SK-N-SH (cell line): ENCODE measurements at regions not wholly inside any gene's neighbourhood (a gene's known extent, or its start where the extent isn't known, plus 50 kb on each side); places are given as distances from the start of the nearest gene placed in this dataset.

Source experiments
- CTCF ChIA-PET: fragments of 300-600, 350-600 bp; formaldehyde crosslinking; extraction: SDS; loops from one replicate; lab custom pipeline; 2021; lab: Yijun Ruan, JAX
- POLR2A ChIA-PET: fragments of 350-600 bp; sonication (Branson Sonifier 250); formaldehyde crosslinking; extraction: SDS; loops from one replicate; lab custom pipeline; 2020; ENCODE audit warnings: antibody characterized with exemption, inconsistent platforms; lab: Yijun Ruan, JAX
- DNase-seq: peaks from one replicate; pipeline ENCODE4 v3.0.0; 2012
- H2AFZ ChIP-seq: fragments of 200-600 bp; sonication (generic); 2 replicates; pipeline ENCODE4 v1.8.1; 2016; ENCODE audit warnings: antibody characterized with exemption, mild to moderate bottlenecking, low read depth
- H3F3A ChIP-seq: fragments of 200-600 bp; sonication (generic); replicated peaks from 2 replicates; pipeline ENCODE3; 2016; ENCODE audit warnings: antibody characterized with exemption, mild to moderate bottlenecking; ENCODE audit not compliant: insufficient read depth
- H3K27ac ChIP-seq, 2 experiments: fragments of 200-500 bp in 1 of 2; fragments of 200-600 bp in 1 of 2; sonication (Bioruptor generic) in 1 of 2; sonication (generic), shearing (Covaris generic) in 1 of 2; 2 replicates each; pipeline versions ENCODE4 v1.5.1 to v1.6.1; 2014 to 2016; ENCODE audit warnings: low read depth in 2 of 2, inconsistent platforms in 1 of 2, low read length in 1 of 2, mild to moderate bottlenecking in 1 of 2, mixed read lengths in 1 of 2
- H3K27me3 ChIP-seq: fragments of 200-600 bp; sonication (generic), shearing (Covaris generic); 2 replicates; pipeline ENCODE4 v1.6.1; 2016; ENCODE audit warnings: mixed run types; ENCODE audit not compliant: insufficient read depth
- H3K36me3 ChIP-seq, 2 experiments: fragments of 200-500 bp in 1 of 2; fragments of 200-600 bp in 1 of 2; sonication (Bioruptor generic) in 1 of 2; sonication (generic) in 1 of 2; replicated peaks in 1 of 2; 2 replicates each; pipeline versions ENCODE3 to v1.5.1; 2014 to 2016; ENCODE audit warnings: low read length in 1 of 2, mild to moderate bottlenecking in 1 of 2; ENCODE audit not compliant: insufficient read depth in 2 of 2, control insufficient read depth in 1 of 2
- H3K4me1 ChIP-seq, 2 experiments: fragments of 200-500 bp in 1 of 2; fragments of 200-600 bp in 1 of 2; sonication (Bioruptor generic) in 1 of 2; sonication (generic), shearing (Covaris generic) in 1 of 2; 2 replicates each; pipeline versions ENCODE4 v1.5.1 to v1.6.1; 2014 to 2016; ENCODE audit warnings: low read depth in 1 of 2, low read length in 1 of 2, mixed run types in 1 of 2; ENCODE audit not compliant: insufficient read depth in 2 of 2, control insufficient read depth in 1 of 2
- H3K4me2 ChIP-seq: fragments of 200-600 bp; sonication (generic), shearing (Covaris generic); 2 replicates; pipeline ENCODE4 v1.6.1; 2017; ENCODE audit warnings: mixed run types
- H3K4me3 ChIP-seq, 2 experiments: fragments of 200-500 bp in 1 of 2; fragments of 200-600 bp in 1 of 2; sonication (Bioruptor generic) in 1 of 2; sonication (generic), shearing (Covaris generic) in 1 of 2; 2 replicates each; pipeline versions ENCODE4 v1.5.1 to v1.8.1; 2014 to 2016; ENCODE audit warnings: low read depth in 2 of 2, inconsistent platforms in 1 of 2, low read length in 1 of 2, mild to moderate bottlenecking in 1 of 2, mixed read lengths in 1 of 2, moderate library complexity in 1 of 2
- H3K79me2 ChIP-seq: fragments of 200-600 bp; sonication (generic); 2 replicates; pipeline ENCODE4 v1.8.1; 2017; ENCODE audit warnings: mild to moderate bottlenecking; ENCODE audit not compliant: insufficient read depth
- H3K9ac ChIP-seq: fragments of 200-600 bp; sonication (generic); 2 replicates; pipeline ENCODE4 v1.6.1; 2017; ENCODE audit warnings: mixed run types
- H3K9me2 ChIP-seq: fragments of 200-600 bp; sonication (generic); 2 replicates; pipeline ENCODE4 v1.6.1; 2017; ENCODE audit warnings: mixed run types
- H3K9me3 ChIP-seq: fragments of 200-600 bp; sonication (generic); 2 replicates; pipeline ENCODE4 v1.6.1; 2017; ENCODE audit warnings: mixed run types, mild to moderate bottlenecking, moderate library complexity
- H4K20me1 ChIP-seq: fragments of 200-600 bp; sonication (generic); 2 replicates; pipeline ENCODE4 v1.6.1; 2017; ENCODE audit warnings: mild to moderate bottlenecking, mixed run types; ENCODE audit not compliant: insufficient read depth
- CHD2 ChIP-seq: fragments of 150-350 bp; IDR thresholded peaks from 2 replicates; pipeline ENCODE4 v1.6.1; 2018; ENCODE audit warnings: low read length; ENCODE audit not compliant: partially characterized antibody
- IRF3 ChIP-seq: fragments of 150-350 bp; IDR thresholded peaks from 2 replicates; pipeline ENCODE4 v1.6.1; 2016; ENCODE audit warnings: mild to moderate bottlenecking, low read depth, low read length
- MAX ChIP-seq: IDR thresholded peaks from 2 replicates; pipeline ENCODE4 v1.4.0; 2012; ENCODE audit warnings: low read depth
- MXI1 ChIP-seq: IDR thresholded peaks from 2 replicates; pipeline ENCODE4 v1.6.1; 2012; ENCODE audit warnings: mild to moderate bottlenecking, low read depth, low read length, improper control_type of control experiment
- POLR2AphosphoS5 ChIP-seq: IDR thresholded peaks from 2 replicates; pipeline ENCODE4 v1.6.1; 2012; ENCODE audit warnings: low read depth, low read length
- RAD21 ChIP-seq: IDR thresholded peaks from 2 replicates; pipeline ENCODE4 v1.6.1; 2012; ENCODE audit warnings: mild to moderate bottlenecking, low read length
- RXRA ChIP-seq: IDR thresholded peaks from 2 replicates; pipeline ENCODE4 v1.4.0; 2012; ENCODE audit warnings: low read depth, mild to moderate bottlenecking, borderline replicate concordance
- SMC3 ChIP-seq: IDR thresholded peaks from 2 replicates; pipeline ENCODE4 v1.6.1; 2012; ENCODE audit warnings: low read depth, low read length, improper control_type of control experiment
- TAF1 ChIP-seq: IDR thresholded peaks from 2 replicates; pipeline ENCODE4 v1.6.1; 2012; ENCODE audit warnings: low read depth, mild to moderate bottlenecking, low read length, moderate library complexity, borderline replicate concordance
- YY1 ChIP-seq: IDR thresholded peaks from 2 replicates; pipeline ENCODE4 v1.4.0; 2012; ENCODE audit warnings: low read depth, mild to moderate bottlenecking
- ZBTB33 ChIP-seq: IDR thresholded peaks from 2 replicates; pipeline ENCODE4 v1.4.0; 2012; ENCODE audit warnings: low read depth, borderline replicate concordance
- WGBS: methylation state at CpG from one replicate; pipeline ENCODE4 v1.1.6; 2017; ENCODE audit warnings: low lambda C conversion rate; 5-methylcytosine and 5-hydroxymethylcytosine counted together

- ChIA-PET POLR2A (no interaction called here), CTCF (no interaction called here)
- H3K4me3 ChIP-seq, result no peak overlapping the region
- no peaks in the 10 kb centered on the region for H3K4me1 ChIP-seq
- H3K9ac ChIP-seq, result no peak overlapping the region
- 0 out of 2 replicates have a peak, but pooled peaks cover 1% of the 10 kb centered on the region for H3K9me3 ChIP-seq
- no peak overlapping the region for H2AFZ ChIP-seq
- H4K20me1 ChIP-seq, result no peaks in the 10 kb centered on the region
- H3F3A ChIP-seq, result no peaks in the 10 kb centered on the region
- H3K4me2 ChIP-seq, result no peak overlapping the region
- H3K27me3 ChIP-seq, result no peaks in the 10 kb centered on the region
- H3K79me2 ChIP-seq, result no peaks in the 10 kb centered on the region
- H3K27ac ChIP-seq, result no peak overlapping the region
- DNase-seq, result no peak
- TF ChIP-seq IRF3, result no peak
- TF ChIP-seq CHD2, result no peak
- TF ChIP-seq POLR2AphosphoS5, result no peak
- TF ChIP-seq RAD21, result no peak
- WGBS, result 45% methylated on average over 6 of the region's 6 CpGs
- H3K36me3 ChIP-seq, result no peaks in the 10 kb centered on the region
- H3K9me2 ChIP-seq, result no peaks in the 10 kb centered on the region
Observed at GRCh38 chr18:38792731-38793130, 1227.1 kb upstream of the CELF4 start.

- CTCF ChIA-PET, result no interaction called here
- TF ChIP-seq IRF3 (no peak), YY1 (no peak), MXI1 (no peak), MAX (no peak), ZBTB33 (no peak), TAF1 (no peak), RXRA (no peak), SMC3 (no peak)
Observed at GRCh38 chr18:38790786-38791185, 1225.2 kb upstream of the CELF4 start.

More at GRCh38 chr18:38790786-38791185, 1225.2 kb upstream of the CELF4 start:
- no peak overlapping the region for H3K4me2 ChIP-seq
- no peaks in the 10 kb centered on the region for H3K4me1 ChIP-seq
- POLR2A ChIA-PET, result no interaction called here
- no peaks in the 10 kb centered on the region for H3K9me2 ChIP-seq
- H3K9me3 ChIP-seq, result peaks cover 4% of the 10 kb centered on the region; the same call in 1 of the 2 replicates
- no peak overlapping the region for H3K27ac ChIP-seq
- no peak overlapping the region for H3K9ac ChIP-seq
- no peak overlapping the region for H3K4me3 ChIP-seq
- no peaks in the 10 kb centered on the region for H3F3A ChIP-seq
- no peak overlapping the region for H2AFZ ChIP-seq
- 63% methylated on average over 1 of the region's 1 CpG for WGBS
- no peaks in the 10 kb centered on the region for H3K27me3 ChIP-seq
- H3K79me2 ChIP-seq, result no peaks in the 10 kb centered on the region
- no peak for DNase-seq
- no peaks in the 10 kb centered on the region for H3K36me3 ChIP-seq
- no peaks in the 10 kb centered on the region for H4K20me1 ChIP-seq
